Fibroblast of lung (primary cell): ENCODE measurements at regions not wholly inside any gene's neighbourhood (a gene's known extent, or its start where the extent isn't known, plus 50 kb on each side); places are given as distances from the start of the nearest gene placed in this dataset.

Source experiments
- CTCF ChIP-seq, 2 donors: IDR thresholded peaks in 1 of 2; conservative IDR thresholded peaks in 1 of 2; 1 replicate in 1 of 2; 2 replicates in 1 of 2; pipeline ENCODE4 v1.5.1; 2011 to 2012; ENCODE audit warnings: low read length in 2 of 2, control low read depth in 1 of 2, inconsistent platforms in 1 of 2, low read depth in 1 of 2, mild to moderate bottlenecking in 1 of 2
- EZH2 ChIP-seq: IDR thresholded peaks from 2 replicates; pipeline ENCODE4 v1.5.1; 2012; ENCODE audit warnings: low read length, control low read depth, mild to moderate bottlenecking; ENCODE audit errors: missing control alignments

GRCh38 chrX:128927363-128927762, 595.9 kb downstream of the SMARCA1 start:
- TF ChIP-seq CTCF (conservative IDR thresholded peaks at IDR 0.05 in 1 of 2, IDR thresholded peaks at IDR 0.05 in 1 of 2; ENCODE audit: low read depth in 1 of 2, low read length in 2 of 2) = no peak
- TF ChIP-seq EZH2 = no peak
